Ascending aorta (tissue), 2 donors: ENCODE measurements at regions not wholly inside any gene's neighbourhood (a gene's known extent, or its start where the extent isn't known, plus 50 kb on each side); places are given as distances from the start of the nearest gene placed in this dataset.

Experiments used
- DNase-seq, 2 donors: peaks; one replicate each; pipeline ENCODE4 v3.0.0-alpha.2; 2019; ENCODE audit warnings: low spot score in 2 of 2
- H3K27ac ChIP-seq, 2 donors: fragments of 200-600 bp; sonication (generic); one replicate each; pipeline ENCODE4 v1.5.1; 2016 to 2017; ENCODE audit warnings: mild to moderate bottlenecking in 1 of 2
- H3K27me3 ChIP-seq: fragments of 200-600 bp; sonication (generic); one replicate; pipeline ENCODE4 v1.5.1; 2017
- H3K36me3 ChIP-seq, 2 donors: fragments of 200-600 bp; sonication (generic); one replicate each; pipeline ENCODE4 v1.5.1; 2016
- H3K4me1 ChIP-seq, 2 donors: fragments of 200-600 bp; sonication (generic); one replicate each; pipeline ENCODE4 v1.5.1; 2016 to 2017; ENCODE audit warnings: mild to moderate bottlenecking in 1 of 2
- H3K4me3 ChIP-seq, 2 donors: fragments of 200-600 bp; sonication (generic); one replicate each; pipeline ENCODE4 v1.5.1; 2016 to 2017; ENCODE audit warnings: mild to moderate bottlenecking in 1 of 2
- H3K9me3 ChIP-seq, 2 donors: fragments of 200-600 bp; sonication (generic); one replicate each; pipeline ENCODE4 v1.5.1; 2016
- intact Hi-C: fragments of 100-400 bp; cut with DNase I; formaldehyde crosslinking; loops from one replicate; pipeline ENCODE4 v1.15.1; 2023
- TF ChIP-seq, protein P1 (sequence below), 3 experiments: fragments of 200-600 bp in 2 of 3; fragments of 450-650 bp in 1 of 3; sonication (generic) in 2 of 3; IDR thresholded peaks; one replicate each; pipeline ENCODE4 v1.5.1; 2016 to 2019; ENCODE audit warnings: antibody characterized with exemption in 3 of 3, mild to moderate bottlenecking in 1 of 3, moderate library complexity in 1 of 3

GRCh38 chr4:129583868-129584267 lies 487.9 kb downstream of the C4orf33 start:
- Histone ChIP-seq H3K4me1 (no peaks in the 10 kb centered on the region), H3K27ac (no peak overlapping the region), H3K36me3 (no peaks in the 10 kb centered on the region), H3K4me3 (no peak overlapping the region), H3K9me3 (no peaks in the 10 kb centered on the region), H3K27me3 (no peaks in the 10 kb centered on the region)
- no peak for DNase-seq
- intact Hi-C loops = no loop called here
- TF ChIP-seq, protein P1, sequence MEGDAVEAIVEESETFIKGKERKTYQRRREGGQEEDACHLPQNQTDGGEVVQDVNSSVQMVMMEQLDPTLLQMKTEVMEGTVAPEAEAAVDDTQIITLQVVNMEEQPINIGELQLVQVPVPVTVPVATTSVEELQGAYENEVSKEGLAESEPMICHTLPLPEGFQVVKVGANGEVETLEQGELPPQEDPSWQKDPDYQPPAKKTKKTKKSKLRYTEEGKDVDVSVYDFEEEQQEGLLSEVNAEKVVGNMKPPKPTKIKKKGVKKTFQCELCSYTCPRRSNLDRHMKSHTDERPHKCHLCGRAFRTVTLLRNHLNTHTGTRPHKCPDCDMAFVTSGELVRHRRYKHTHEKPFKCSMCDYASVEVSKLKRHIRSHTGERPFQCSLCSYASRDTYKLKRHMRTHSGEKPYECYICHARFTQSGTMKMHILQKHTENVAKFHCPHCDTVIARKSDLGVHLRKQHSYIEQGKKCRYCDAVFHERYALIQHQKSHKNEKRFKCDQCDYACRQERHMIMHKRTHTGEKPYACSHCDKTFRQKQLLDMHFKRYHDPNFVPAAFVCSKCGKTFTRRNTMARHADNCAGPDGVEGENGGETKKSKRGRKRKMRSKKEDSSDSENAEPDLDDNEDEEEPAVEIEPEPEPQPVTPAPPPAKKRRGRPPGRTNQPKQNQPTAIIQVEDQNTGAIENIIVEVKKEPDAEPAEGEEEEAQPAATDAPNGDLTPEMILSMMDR (IDR thresholded peaks at IDR 0.05) = no peak

DNA sequence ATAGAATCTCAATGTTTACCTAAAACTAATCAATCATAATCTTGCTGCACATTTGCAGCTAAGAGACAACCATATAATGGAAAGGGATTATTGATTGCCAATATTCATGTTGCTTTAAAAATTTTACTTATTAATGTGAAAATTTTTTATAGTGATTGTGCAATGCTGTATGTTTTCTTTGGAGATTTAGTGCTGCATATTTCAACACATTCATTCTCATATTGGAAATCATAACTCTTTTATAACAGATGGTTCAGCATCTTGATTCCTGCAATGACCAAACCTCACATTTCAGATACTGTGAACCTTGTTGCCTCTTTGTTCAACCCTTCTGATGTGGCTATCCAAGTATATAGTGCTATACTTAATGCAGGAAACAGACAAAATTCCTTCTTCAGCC lies 502.6 kb downstream of the C4orf33 start:
- no peaks in the 10 kb centered on the region for H3K27me3 ChIP-seq
- no peak for DNase-seq
- H3K4me3 ChIP-seq = no peak overlapping the region
- intact Hi-C loops = no loop called here
- H3K9me3 ChIP-seq = peaks cover 0 to 12% of the 10 kb centered on the region in 2 donors
- H3K27ac ChIP-seq = no peak overlapping the region
- H3K36me3 ChIP-seq = no peaks in the 10 kb centered on the region
- TF ChIP-seq, protein P1 (IDR thresholded peaks at IDR 0.05) = no peak
- H3K4me1 ChIP-seq = no peaks in the 10 kb centered on the region

GRCh38 chr4:129600898-129601297 lies 504.9 kb downstream of the C4orf33 start:
- no peaks in the 10 kb centered on the region for H3K36me3 ChIP-seq
- no peaks in the 10 kb centered on the region for H3K27me3 ChIP-seq
- no peaks in the 10 kb centered on the region for H3K9me3 ChIP-seq
- H3K4me3 ChIP-seq = no peak overlapping the region
- TF ChIP-seq, protein P1 (IDR thresholded peaks at IDR 0.05) = no peak
- intact Hi-C loops = no loop called here
- no peak overlapping the region for H3K27ac ChIP-seq
- no peak for DNase-seq
- no peaks in the 10 kb centered on the region for H3K4me1 ChIP-seq

DNA sequence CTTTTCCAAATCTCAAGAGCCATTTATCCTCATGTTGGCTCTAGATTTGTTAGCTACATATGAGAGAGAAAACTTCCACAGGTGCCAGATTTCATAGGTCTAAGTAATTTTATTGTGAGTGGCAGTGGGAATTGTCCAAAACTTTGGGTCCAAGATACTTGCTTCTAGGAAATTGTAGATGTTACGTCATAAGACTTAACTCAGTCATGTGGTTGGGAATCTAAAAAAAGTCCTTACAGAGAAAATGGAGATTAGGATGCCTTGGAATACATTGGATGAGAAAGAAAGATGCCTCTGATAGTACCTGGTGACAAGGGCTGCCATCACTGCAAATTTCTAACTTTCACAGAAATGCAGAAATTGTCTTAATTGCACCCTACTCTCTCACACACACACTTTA lies 506.5 kb downstream of the C4orf33 start:
- TF ChIP-seq, protein P1 (IDR thresholded peaks at IDR 0.05) = no peak
- Histone ChIP-seq H3K27me3 (no peaks in the 10 kb centered on the region), H3K4me3 (no peak overlapping the region), H3K4me1 (no peaks in the 10 kb centered on the region), H3K9me3 (no peaks in the 10 kb centered on the region), H3K36me3 (no peaks in the 10 kb centered on the region), H3K27ac (no peak overlapping the region)
- intact Hi-C loops = no loop called here
- DNase-seq = no peak

- no peaks in the 10 kb centered on the region for H3K9me3 ChIP-seq
- TF ChIP-seq, protein P1 (IDR thresholded peaks at IDR 0.05) = no peak
- no peaks in the 10 kb centered on the region for H3K4me1 ChIP-seq
- H3K27ac ChIP-seq = no peak overlapping the region
- no peak for DNase-seq
- H3K36me3 ChIP-seq = no peaks in the 10 kb centered on the region
- intact Hi-C loops = no loop called here
- no peaks in the 10 kb centered on the region for H3K27me3 ChIP-seq
- H3K4me3 ChIP-seq = no peak overlapping the region
Observed at GRCh38 chr4:129603241-129603931, 507.4 kb downstream of the C4orf33 start.
